Stimulated activated CD4-positive, alpha-beta T cell treated with anti-CD3 and anti-CD28 coated beads, Interleukin-15, amount 100 ng/mL, for 1 hour (primary cell): ENCODE measurements at regions not wholly inside any gene's neighbourhood (a gene's known extent, or its start where the extent isn't known, plus 50 kb on each side); places are given as distances from the start of the nearest gene placed in this dataset.
"Not testable (repeated sequence)": the region's sequence is repeated elsewhere in the genome, so short reads cannot be mapped to it uniquely, and the experiment has no call there.

Experiments used
- DNase-seq, 2 donors: peaks; one replicate each; pipeline ENCODE4 v3.0.0-alpha.2; 2020; ENCODE audit warnings: low read depth in 1 of 2, low spot score in 1 of 2

- DNase-seq = no peak
These were observed 1513.3 kb downstream of the FAM181B start for GRCh38 chr11:81220146-81220895.

GRCh38 chr11:81219661-81220060 is 1514.0 kb downstream of the FAM181B start:
- no peak for DNase-seq

- no peak for DNase-seq
These were observed 1515.2 kb downstream of the FAM181B start for GRCh38 chr11:81218440-81218839.

- DNase-seq = no peak
These were observed 1522.6 kb downstream of the FAM181B start for GRCh38 chr11:81211050-81211449.

- DNase-seq = no peak
These were observed 1526.1 kb downstream of the FAM181B start for GRCh38 chr11:81207421-81208054.

DNA sequence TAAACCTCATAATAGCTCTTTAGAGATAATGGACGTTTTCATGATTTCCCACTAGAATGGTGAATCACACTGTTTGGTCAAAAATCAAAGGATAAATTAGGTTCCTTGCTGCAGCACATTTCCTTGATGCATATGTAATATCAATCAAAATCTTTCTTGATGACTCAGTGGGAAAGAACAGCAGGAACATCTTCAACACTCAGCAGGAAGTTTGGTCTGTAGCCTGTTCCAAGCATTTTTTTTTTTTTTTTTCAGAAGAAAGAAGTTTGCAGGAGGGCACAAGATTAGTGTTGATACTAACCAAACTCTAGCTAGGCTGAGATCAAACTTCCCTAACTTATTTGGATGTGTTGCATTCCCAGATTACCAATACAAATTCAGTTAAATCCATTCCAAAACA is 1529.8 kb downstream of the FAM181B start:
- DNase-seq = no peak

DNA sequence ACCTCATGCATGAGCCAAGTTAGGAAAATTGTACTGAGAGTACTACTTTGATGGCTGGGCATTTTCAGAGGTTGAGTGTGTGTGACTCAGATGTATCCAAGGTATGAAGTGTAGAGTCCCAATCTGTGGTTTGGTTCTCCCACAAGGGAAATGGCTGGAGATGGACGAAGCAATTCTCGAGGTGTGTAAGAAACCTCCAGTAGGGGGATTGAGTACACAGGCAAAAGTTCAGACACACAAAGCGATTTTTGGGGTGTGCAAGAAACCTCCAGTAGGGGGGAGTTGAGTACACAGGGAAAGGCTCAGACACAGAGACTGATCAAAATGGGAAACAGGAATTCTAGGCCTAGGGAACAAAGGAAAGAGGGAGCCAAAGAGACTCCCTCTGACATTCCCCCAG is 1536.3 kb downstream of the FAM181B start:
- no peak for DNase-seq

- no peak for DNase-seq
These were observed 1541.1 kb downstream of the FAM181B start for GRCh38 chr11:81192516-81192915.

DNA sequence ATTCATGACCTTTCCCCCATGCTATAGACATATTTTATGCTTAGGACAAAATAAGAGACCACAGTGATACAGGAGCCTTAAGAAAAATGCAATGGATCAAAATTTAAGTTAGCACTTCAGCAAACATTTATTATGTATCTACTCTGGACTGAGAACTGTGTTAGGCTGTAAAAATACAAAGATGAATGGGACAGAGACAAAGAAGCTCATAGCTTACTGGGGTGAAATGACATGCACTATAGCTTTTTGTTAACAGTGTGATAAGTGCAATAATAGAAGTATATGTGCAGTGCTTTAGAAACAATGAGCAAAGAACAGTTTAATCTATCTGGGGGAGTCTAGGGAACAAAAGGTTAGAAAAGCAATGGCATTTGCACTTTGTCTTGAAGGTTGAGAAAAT is 1543.1 kb downstream of the FAM181B start:
- no peak for DNase-seq

DNA sequence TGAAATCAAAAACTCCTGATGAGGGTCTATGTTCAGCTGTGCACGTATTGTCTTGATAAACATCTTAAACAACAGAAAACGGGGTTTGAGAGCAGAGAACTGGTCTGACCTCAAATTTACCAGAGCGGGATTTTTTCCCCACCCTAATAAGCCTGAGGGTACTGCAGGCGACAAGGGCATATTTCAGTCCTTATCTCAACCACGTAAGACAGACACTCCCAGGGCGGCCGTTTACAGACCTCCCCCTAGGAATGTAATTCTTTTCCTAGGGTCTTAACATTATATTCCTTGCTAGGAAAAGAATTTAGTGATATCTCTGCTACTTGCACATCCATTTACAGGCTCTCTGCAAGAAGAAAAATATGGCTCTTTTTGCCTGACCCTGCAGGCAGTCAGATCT is 1546.6 kb downstream of the FAM181B start:
- DNase-seq = not testable (repeated sequence)

GRCh38 chr11:81174646-81175330 is 1558.9 kb downstream of the FAM181B start:
- DNase-seq = no peak

DNA sequence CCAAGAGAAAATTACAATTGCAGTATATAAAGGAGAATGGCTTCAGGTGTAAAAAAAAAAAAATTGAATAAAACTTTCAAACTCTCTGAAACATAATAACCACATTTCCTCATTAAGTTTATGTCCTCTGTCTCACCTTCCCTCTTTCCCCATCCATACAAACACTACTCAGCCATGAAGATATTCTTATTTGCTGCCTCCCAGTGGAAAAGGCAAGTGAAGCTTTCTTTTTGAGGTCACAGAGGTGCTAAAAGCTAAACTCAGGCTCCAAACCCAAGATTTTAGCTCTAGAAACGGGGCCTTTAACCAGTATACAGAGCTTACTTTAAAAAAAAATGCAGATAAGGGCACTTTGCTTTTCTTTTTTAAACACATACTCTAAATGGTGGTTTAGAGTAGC is 1568.5 kb downstream of the FAM181B start:
- no peak for DNase-seq

DNA sequence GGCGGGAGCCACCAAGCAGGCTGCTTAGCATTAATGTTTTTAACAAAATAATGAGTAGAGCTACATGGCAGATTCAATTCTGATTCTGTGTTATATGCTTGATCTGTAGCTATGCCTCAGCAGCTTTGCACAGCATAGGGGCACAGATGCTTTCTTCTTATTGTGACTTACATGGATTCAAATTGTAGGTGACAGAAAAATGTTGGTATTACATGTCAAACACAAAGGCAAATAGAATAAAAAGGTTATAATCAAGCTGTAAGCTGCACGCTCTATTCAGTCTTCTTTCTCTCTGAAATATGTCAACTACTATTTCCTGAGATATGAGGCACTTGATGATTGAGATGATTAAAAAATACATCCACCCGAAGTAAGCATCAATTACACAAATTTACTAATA is 1573.8 kb downstream of the FAM181B start:
- DNase-seq = no peak

GRCh38 chr11:81135570-81135969 is 1598.1 kb downstream of the FAM181B start:
- no peak for DNase-seq

DNA sequence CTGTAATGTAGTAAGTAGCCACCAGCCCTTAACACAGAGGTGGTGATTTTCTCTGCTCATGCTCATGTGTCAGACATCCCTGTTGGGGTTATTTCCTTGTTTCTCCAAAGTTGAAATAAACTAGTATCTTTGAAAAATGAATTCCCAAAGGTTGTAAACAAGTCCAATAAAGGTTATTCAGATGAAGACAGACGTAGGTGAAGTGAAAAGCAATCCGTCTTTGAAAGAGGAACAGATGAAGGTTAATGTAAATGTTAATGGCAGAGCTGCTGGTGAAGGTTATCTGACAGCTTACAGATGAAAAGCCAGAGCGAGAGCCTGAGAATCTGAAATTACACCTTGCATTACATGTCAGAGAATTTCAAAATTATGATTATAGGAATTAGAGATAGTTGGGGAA is 1604.0 kb downstream of the FAM181B start:
- DNase-seq = no peak

GRCh38 chr11:81112718-81113117 is 1620.9 kb downstream of the FAM181B start:
- DNase-seq = no peak

DNA sequence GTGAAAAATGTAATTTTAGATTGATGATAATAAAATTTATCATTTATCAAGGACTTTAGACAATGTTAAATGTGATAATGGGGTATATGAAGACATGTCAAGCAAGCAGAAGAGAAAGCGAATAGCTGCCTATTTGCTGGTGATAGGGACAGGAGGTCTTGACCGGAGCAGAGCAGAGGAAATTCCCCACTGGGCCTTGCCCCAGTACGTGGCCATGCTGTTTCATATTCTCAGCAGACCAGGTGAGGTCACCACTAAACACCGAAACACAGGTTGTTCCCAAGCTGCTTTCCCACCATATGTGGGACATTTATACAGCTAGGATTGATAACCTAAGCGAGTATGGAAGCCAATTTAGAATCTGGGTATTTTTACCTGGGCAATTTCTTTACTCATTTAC is 1629.6 kb downstream of the FAM181B start:
- DNase-seq = no peak

- no peak for DNase-seq
These were observed 1635.2 kb downstream of the FAM181B start for GRCh38 chr11:81098471-81098870.

DNA sequence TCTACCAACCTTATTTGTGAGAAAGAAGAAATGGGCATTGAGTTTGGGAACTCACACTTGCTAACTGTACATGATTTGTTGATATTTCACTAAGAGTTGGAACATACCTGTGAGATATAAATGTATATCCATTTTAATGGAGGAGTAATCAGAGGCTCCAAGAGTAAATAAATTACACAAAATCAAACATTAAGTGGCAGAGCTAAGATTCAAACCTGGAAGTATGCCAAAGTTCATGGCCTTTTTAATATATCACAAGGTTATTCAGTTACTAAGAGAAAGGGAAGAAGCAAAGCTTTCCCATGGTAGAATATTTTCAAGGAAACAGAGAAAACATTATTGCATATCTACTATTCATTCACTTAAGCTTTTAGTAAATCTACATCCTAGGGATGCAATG is 1641.1 kb downstream of the FAM181B start:
- DNase-seq = no peak

DNA sequence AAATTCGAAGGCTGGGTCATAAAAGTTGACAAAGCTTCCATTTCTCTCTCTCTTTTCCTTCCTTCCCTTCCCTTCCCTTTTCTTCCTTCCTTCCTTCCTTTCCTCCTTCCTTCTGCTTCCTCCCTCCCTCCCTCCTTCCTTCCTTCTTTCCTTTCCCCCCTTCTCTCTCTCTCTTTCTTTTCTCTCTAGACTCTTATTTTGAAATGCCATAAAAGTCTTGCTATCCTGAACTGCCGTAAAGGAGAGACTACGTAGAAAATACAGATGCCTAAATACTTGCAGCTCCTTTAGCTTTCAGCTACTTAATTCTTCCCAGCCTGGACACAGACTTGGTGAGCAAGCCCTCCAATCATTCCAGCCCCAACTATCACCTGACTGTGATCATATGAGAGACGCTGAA is 1644.4 kb downstream of the FAM181B start:
- no peak for DNase-seq

DNA sequence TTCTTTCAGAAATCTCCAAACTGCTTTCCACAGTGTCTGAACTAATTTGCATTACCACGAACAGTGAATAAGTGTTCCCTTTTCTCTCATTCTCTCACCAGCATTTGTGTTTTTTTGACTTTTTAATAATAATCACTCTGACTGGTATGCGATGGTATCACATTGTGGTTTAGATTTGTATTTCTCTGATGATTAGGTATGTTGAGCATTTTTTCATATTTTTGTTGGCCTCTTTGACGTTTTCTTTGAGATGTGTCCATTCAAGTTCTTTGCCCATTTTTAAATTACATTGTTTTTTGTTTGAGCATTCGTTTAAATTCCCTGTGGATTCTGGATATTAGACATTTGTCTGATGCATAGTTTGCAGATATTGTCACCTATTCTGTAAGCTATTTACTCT is 1639.6 kb upstream of the TENM4 start:
- DNase-seq = no peak

GRCh38 chr11:81072273-81072672 is 1631.4 kb upstream of the TENM4 start:
- DNase-seq = no peak
